Islet of Langerhans (tissue), 1 donor: ENCODE measurements at regions not wholly inside any gene's neighbourhood (a gene's known extent, or its start where the extent isn't known, plus 50 kb on each side); places are given as distances from the start of the nearest gene placed in this dataset.
"Not testable (repeated sequence)": the region's sequence is repeated elsewhere in the genome, so short reads cannot be mapped to it uniquely, and the experiment has no call there.

Source experiments
- FAIRE-seq: peaks from one replicate; lab custom pipeline; 2011; peaks lifted over from hg19 to GRCh38; lab: Jason Lieb, UNC

DNA sequence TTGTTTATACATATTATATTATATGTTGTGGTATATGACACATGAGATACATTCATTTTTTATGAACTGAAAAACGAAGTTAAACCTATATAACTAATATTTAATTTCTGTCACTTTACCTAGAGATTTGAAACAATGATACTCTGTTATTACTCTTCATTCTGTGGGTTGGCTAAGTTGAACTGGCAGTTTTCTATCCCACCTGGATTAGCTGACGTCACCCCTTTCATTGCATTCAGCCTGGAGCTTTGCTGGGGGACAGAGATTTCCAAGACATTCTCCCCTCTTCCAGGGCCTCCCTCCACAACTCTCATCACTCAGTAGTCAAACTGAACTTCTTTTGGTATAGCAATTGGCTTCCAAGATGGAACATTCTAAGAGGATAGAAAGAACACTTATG lies 309.2 kb upstream of the SATB1 start:
- FAIRE-seq = no peak

DNA sequence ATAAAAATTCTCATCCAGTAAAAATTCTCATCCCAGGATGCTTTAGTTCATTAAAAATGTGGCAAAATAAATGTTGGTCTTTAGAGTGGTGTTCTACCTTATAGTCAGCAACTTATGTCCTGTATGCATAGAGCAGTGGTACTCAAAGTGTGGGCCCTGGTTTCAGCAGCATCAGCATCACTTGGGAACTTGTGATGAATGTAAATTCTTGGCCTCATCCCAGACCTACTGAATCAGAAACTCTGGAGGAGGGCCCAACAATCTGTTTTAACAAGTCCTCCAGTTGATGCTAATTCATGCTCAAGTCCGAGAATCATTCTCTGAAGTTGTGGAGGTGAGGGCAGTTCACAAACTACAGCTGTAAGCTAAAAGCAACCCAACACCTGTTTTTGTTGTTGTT lies 307.3 kb upstream of the SATB1 start:
- FAIRE-seq = no peak

DNA sequence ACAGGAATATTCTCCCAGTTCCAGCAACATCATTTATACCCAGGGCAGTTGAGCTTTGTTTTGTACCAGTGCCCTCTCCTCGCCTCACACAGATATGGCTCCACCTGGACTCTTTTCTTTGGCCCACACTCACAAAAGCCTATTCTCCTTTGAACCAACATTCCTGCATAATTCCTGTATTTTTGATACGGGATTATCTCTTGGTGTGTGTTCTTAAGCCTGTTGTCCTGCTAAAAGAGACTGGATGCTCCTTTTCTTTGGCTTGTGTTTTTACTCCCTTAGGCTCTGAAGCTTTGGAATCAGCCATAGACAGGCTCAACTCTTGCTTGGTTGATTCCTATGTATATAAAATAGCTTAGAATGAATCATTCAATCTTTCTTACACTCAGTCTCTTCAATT lies 305.4 kb upstream of the SATB1 start:
- no peak for FAIRE-seq

DNA sequence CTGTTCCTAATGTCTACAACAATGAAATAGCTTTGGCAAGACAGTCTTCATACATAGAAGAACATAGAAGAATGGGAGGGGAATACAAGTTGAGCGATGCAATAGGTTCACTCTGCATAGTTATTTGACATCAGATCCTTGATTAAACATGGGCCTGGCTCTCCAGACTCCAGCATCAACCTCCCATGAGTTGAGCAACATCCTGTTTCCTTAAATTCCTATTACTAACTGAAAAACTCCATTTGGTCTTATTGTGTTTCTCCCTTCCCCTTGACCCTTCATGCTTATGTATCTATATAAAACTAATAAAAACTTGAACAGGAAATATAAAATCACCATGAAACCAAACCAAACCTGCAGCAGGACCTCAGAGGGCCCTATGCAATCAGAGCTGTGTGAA lies 304.5 kb upstream of the SATB1 start:
- no peak for FAIRE-seq

DNA sequence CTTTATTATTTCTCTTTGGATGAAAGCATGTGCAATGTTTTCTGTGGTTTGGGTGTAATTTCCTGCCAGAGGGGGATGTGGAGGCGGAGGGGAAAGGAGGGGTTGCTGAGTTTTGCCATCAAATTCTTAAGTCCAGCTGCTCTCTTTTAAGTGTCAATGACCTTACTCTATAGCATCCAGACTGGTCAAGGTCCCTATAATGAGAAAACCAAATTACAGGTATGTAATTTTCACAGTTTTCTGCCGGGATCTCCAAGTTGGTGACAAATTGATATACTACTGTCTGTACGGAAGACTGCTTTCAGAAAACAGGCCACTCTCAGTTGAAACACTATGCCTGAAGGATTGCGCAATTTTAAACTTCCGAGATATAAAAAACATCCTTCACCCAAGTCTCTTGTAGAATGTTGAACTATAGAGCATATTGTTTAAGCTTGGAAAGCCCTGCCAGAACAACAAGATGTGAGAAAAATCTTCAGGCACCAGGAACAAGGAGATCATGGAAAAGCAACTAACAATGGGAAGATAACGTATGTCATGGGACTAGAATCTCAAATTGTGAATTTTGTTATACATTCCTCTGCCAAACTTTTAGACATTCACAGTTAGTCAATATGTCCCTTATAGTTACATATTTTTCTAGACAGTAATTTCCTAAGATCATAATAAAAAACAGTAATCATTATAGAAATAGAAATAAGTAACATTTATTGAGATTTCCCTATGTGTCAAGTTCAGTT lies 300.7 kb upstream of the SATB1 start:
- FAIRE-seq = no peak

DNA sequence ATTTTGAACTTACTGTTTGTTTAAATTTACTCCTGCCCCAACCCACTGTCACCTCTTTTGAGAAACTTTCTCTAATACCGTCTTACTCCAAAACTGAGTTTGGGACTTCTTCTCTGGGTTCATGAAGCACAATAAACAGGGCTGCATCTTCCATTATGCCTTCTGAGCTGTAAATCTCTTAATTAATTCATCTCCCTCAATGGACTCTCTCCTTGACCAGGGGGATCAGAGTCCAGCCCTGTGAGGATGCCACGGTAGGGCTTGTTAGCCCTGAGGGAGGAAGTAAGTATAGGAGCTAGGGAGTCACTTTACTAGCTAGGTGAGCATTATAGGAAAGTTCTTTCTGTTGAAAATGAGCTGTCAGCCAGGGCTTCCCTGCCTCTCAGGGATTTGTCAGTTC lies 299.3 kb upstream of the SATB1 start:
- no peak for FAIRE-seq

DNA sequence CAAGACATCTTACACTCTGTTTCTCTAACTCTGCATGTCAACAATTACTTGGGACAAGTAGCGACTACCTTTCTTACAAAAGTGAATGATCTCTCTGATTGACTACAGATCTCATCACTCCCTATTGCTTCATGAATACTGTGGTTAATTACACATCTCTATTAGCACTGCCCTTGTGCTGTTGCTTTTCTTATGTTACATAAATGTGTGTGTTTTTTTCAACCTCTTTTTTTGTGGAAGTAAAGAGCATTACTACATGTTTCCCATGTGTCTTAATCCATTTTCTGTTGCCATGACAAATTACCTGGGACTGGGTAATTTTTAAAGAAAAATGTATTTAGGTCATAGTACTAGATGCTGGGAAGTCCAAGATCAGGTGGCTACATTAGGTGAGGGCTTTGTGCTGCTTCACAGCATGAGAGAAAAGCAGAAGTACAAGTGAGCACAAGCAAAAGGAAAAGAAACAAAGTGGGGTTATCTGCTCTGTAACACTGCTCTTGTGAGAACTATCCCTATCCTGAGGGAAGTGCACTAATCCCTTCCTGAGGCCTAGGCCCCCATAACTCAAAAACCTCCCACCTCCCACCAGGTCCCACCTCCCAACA lies 298.2 kb upstream of the SATB1 start:
- FAIRE-seq = no peak

DNA sequence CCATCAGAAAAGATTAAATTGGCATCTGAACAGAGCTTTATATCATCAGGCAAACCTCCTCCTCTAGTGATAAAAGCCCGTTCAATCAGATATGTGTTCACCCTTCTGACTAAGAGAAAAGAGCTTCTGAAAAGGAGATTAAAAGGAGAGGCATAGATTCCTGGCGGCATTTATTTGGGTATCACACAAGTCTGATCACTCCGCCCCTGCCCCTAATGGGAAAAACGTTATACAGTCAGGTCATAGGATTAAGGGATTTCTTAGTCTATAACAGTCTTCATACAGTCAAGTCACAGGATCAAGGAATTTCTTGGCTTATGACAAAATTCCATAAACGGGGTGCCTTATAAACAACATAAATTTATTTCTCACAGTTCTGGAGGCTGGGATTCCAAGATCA lies 295.4 kb upstream of the SATB1 start:
- FAIRE-seq = no peak

DNA sequence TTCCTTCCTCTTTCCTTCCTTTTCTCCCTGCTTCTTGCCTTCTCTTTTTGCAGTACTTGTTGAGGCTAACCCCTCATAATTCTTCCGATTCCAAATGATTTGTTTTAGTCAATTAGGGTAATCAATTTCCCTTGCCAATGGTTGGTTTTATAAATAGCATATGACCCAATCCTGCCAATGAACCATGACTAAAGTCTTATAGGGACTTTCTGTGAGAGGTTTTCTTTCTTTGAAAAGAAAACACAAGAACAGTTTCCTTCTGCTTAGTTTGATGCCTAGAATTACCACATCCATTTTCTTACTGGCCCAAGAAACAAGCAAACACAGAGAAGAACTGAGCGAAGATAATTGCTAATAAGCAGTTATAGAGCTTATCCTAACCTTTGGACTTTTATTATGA lies 292.5 kb upstream of the SATB1 start:
- FAIRE-seq = no peak

DNA sequence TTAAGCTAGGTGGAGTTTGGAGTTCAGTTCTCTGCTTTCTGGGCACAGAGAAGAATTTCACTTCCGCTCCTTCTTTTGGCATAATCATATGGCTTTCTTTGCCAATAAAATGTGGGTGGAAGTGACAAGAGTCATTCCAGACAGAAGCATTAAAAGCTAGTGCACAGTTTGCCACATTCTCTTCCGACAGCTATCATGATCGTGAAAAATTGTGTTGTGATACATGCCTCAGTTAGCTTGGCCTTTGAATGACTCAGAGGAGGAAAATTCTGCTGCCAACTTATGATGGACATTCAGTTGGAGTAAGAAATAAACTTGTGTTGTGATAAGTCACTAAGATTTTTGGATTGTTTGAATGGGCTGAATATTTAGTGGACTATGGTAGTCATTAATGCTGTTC lies 291.7 kb upstream of the SATB1 start:
- FAIRE-seq = no peak

DNA sequence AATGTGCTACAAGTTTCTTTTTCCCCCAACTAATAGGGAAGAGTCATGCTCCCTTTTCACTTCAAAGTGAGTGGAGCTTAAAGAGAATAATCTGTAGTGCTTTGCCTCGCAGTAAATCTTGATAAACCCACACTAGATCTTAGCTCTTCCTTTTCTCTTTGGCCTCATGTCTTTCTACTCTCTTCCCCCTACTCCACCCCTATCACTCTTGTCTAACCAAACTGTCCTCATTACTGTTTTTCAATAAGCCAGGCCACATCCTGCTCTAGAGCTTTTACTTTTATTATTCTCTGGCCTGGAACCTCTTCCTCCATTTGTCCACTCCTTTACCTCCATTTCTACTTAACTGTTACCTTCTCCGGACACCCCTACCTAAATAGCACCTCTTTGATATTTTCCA lies 291.0 kb upstream of the SATB1 start:
- FAIRE-seq = no peak

DNA sequence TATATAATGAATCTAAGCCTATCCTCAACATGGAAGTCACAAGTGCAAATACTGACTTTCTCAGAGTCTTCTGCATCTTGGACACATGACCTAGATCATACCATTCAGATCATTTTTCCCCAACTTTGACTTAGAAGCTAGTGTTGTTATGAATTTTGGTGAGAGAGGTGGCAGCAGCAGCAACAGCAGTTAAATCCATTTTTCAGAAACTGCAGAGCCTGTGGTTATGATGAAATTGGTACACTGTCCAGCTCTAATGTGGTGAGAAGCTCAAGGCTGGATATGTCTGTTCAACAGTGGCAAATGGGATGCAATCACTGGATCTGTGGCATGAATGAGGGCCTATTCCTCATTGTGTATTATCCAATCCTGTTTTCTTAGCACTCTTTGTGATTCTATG lies 290.1 kb upstream of the SATB1 start:
- no peak for FAIRE-seq

DNA sequence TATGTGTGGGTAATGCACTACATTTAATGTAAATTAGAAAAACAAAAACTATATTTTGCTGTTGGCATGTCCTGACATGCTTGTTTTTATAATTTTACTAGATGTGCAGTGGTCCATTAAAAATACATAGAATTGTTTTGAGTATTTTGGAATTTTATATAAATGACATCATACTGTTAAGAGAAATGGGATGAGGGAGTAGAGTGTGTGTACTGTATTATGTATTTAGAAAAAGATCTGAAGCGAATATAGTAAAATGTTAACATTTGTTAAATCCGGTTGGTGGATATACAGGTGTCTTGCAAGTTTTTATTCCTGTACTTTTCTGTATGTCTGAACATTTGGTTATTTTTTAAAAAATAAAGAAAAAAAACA lies 288.4 kb upstream of the SATB1 start:
- FAIRE-seq = peak; percentile 41

DNA sequence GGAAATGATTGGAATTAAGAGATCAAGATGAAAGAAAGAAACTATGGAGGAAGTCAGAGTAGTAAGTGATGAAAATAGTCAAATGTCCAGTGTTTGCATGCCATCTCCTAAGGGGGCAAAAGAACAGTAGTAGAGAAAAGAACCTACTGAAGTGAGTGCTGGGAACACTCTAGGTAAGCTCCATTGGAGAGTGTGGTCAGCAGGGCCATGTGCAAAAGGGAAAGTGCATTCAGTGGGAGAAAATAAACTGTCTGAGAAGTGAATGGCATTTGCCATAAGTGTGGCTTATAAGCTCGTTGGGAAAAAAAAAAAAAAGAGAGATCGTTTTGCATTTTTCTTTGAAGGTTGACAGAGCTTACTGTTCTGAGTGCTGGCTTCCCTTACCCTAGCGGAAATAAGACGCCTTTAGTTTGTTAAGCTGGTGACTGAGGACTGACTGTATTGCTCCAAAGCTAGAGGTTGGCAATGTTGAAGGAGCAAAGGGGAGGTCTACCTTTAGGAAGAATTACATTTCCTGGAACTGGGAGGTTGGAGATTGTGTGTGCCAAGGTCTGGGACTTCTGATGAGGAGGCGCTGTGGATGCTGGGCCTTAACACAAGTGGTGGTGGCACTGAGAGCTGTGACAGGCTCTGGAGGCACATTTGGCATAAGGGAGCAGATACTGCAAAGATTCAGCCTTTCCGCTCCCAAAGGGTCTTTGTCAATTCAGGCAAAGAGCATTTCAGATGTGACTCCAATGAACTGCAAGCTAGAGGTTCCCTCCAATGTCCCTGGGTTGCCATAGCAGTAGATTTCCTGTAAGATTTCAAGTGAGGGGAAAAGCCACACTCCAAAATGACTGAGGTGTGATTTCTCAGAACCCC lies 287.8 kb upstream of the SATB1 start:
- no peak for FAIRE-seq

DNA sequence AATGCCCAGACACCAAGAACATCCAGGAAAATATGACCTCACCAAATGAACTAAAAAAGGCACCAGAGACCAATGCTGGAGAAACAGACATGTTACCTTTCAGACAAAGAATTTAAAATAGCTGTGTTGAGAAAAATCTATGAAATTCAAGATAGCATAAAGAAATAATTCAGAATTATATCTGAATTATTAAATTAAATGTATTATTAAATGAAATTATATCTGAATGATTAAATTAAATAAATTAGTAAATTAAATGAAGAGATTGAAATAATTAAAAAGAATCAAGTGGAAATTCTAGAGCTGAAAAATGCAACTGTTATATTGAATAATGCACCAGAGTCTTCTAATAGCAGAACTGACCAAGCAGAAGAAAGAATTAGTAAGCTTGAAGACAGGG lies 279.2 kb upstream of the SATB1 start:
- FAIRE-seq = no peak

DNA sequence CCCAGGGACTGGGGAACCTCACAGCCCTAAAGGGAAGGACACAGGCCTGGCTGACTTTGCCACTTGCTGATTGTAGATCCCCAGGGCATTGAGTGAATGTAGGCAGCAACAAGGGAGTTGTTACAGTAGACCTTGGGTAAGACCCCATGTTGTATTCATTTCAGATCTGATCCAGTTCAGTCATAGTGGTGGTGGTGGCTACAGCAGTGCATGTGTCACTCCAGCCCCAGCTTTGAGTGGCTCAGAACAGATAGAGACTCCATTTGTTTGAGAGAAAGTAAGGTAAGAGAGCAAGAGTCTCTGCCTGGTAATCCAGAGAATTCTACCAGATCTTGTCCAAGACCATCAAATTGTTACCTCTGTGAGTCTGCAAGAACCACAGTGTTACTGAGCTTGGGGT lies 278.7 kb upstream of the SATB1 start:
- FAIRE-seq = no peak

DNA sequence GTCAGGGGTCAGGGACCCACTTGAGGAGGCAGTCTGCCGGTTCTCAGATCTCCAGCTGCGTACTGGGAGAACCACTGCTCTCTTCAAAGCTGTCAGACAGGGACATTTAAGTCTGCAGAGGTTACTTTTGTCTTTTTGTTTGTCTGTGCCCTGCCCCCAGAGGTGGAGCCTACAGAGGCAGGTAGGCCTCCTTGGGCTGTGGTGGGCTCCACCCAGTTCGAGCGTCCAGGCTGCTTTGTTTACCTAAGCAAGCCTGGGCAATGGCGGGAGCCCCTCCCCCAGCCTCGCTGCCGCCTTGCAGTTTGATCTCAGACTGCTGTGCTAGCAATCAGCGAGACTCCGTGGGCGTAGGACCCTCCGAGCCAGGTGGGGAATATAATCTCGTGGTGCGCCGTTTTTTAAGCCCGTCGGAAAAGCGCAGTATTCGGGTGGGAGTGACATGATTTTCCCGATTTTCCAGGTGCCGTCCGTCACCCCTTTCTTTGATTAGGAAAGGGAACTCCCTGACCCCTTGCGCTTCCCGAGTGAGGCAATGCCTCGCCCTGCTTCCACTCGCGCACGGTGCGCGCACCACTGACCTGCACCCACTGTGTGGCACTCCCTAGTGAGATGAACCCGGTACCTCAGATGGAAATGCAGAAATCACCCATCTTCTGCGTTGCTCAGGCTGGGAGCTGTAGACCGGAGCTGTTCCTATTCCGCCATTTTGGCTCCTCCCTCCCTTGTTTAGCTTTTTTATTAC lies 268.6 kb upstream of the SATB1 start:
- FAIRE-seq = not testable (repeated sequence)

DNA sequence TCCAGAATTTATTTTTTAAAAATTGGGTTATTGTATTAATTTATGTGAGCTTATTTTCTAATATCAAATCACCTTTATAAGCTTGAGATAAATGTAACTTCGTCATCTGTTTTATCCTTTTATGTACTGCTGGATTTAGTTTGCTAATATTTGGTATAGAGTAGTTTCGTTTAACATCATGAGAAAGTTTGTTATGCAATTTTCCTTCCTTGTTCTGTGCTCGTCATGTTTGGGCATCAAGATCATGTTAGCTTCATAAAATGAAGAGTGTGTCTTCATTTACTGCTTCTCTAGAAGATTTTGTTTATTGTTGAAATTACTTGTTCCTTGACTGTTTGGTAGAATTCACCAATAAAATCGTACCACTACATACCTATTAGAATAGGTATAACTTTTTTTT lies 262.1 kb upstream of the SATB1 start:
- FAIRE-seq = no peak

DNA sequence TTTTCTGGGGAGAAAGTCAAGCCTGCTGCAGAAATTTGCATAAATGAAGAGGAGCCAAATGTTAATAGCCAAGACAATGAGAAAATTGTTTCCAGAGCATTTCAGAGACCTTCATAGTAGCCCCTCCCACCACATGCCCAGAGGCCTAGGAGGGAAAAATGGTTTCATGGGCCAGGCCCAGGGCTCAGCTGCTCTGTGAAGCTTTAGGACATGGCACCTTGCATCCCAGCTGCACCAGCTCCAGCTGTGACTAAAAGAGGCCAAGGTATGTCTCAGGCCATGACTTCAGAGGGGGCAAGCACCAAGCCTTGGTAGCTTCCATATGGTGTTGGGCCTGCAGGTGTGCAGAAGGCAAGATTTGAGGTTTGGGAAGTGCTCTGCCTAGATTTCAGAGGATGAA lies 258.8 kb upstream of the SATB1 start:
- no peak for FAIRE-seq

DNA sequence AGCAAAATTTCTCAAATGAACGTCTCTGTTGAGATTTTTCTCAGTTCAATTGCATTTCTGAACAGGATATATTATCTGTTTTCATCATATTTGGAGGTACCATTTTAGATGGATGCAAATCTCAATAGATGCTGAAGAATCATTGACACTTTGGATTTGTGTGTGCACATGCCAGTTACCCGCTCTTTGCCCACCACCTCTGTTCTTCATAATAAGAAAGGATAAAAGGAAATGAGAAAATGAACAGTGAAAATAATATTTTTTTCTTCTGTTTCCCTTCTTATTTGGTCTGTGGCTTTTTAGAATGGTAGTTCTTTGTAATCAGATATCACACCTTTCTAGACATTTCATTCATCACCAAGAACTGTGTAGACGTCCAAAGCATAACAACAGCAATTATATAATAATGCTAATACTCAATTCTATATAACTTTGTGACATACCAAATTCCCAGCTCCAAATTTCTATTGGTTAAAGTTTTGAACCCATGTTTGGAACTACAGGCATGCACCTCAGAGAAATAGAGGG lies 256.7 kb upstream of the SATB1 start:
- no peak for FAIRE-seq

DNA sequence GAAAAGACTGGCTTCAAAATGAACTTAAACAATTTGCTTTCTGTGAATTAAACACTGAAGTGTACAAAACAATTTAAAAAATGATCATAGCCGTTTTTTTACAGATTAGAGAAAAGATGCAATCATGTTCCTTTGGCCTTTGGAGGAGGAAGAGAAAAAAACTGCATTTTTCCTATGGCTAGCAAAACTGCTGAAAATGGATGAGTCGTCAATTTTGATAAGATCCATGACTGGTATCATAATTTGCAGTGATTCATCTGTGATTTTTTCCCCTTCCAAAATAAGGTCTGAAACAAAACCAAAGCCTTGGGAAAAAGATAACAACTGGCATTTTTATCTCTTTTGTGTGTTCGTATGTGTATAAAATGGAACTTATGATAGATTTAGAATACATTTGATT lies 255.6 kb upstream of the SATB1 start:
- no peak for FAIRE-seq

DNA sequence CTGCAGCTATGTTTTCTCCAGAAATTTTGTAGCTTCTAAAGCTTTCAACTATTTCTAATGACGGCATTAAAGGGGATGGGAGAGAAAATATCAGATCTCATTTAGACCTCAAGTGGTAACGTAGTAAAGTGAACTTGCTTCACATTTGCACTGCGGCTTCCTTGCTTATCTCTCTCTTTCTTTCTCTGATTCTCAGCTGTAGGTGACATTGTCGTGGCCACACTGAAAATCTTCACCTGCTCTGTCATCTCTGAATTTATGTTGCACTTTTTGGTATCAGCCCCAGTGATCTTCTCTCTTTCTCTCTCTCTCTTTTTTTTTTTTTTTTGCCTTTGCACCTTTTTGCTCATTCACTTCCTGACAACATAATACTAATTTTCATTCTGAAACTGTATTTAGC lies 254.1 kb upstream of the SATB1 start:
- no peak for FAIRE-seq

DNA sequence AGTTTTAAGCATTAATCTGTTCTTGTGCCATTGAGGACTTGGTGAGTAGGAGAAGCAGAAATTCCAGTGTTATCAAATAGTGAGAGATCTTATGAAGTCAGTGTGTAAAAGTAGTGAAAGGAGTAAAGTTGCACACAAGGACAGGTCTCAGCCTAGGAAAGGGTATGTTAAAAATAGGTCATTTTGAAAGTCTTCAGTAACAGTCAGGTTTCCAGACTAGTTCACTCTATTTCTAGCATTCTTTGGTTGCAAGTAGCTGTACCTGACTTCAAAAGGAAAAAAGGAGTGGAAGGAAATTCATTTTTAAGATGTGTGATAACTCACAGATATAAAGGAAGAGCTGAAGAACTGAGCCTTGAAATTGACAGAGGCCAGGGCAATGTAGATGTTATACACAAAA lies 250.1 kb upstream of the SATB1 start:
- FAIRE-seq = no peak
